ENCODE measurements at regions not wholly inside any gene's neighbourhood (a gene's known extent, or its start where the extent isn't known, plus 50 kb on each side); places are given as distances from the start of the nearest gene placed in this dataset.

GRCh38 chr4:123288309-123289025 is 108.1 kb upstream of the SPRY1 start:
- TF ChIP-seq, protein P1, sequence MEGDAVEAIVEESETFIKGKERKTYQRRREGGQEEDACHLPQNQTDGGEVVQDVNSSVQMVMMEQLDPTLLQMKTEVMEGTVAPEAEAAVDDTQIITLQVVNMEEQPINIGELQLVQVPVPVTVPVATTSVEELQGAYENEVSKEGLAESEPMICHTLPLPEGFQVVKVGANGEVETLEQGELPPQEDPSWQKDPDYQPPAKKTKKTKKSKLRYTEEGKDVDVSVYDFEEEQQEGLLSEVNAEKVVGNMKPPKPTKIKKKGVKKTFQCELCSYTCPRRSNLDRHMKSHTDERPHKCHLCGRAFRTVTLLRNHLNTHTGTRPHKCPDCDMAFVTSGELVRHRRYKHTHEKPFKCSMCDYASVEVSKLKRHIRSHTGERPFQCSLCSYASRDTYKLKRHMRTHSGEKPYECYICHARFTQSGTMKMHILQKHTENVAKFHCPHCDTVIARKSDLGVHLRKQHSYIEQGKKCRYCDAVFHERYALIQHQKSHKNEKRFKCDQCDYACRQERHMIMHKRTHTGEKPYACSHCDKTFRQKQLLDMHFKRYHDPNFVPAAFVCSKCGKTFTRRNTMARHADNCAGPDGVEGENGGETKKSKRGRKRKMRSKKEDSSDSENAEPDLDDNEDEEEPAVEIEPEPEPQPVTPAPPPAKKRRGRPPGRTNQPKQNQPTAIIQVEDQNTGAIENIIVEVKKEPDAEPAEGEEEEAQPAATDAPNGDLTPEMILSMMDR (IDR thresholded peaks at IDR 0.05; ENCODE audit: borderline replicate concordance, extremely low read depth, low read length, poor library complexity, severe bottlenecking): no peak
- no peak for TF ChIP-seq EZH2 (IDR thresholded peaks at IDR 0.05; ENCODE audit: borderline replicate concordance, low read depth, low read length, severe bottlenecking)
